H7 (cell line): ENCODE measurements at regions not wholly inside any gene's neighbourhood (a gene's known extent, or its start where the extent isn't known, plus 50 kb on each side); places are given as distances from the start of the nearest gene placed in this dataset.
A peak's percentile ranks its signal among the peaks of the same experiment; 100 is the strongest.

Source experiments
- DNase-seq: peaks from one replicate; pipeline ENCODE4 v3.0.0; 2012
- H3K27me3 ChIP-seq: 2 replicates; pipeline ENCODE4 v1.6.0; 2011; ENCODE audit warnings: mild to moderate bottlenecking, low read length; ENCODE audit not compliant: control insufficient read depth, insufficient read depth
- H3K36me3 ChIP-seq: replicated peaks from 2 replicates; pipeline ENCODE4 v1.5.1; 2011; ENCODE audit warnings: low read length; ENCODE audit not compliant: control insufficient read depth, insufficient read depth
- H3K4me3 ChIP-seq: 2 replicates; pipeline ENCODE4 v1.5.1; 2011; ENCODE audit warnings: low read depth, mild to moderate bottlenecking, control low read depth, low read length, moderate library complexity; ENCODE audit not compliant: insufficient read depth

- Histone ChIP-seq H3K4me3 (no peak overlapping the region), H3K27me3 (no peaks in the 10 kb centered on the region), H3K36me3 (no peaks in the 10 kb centered on the region)
- no peak for DNase-seq
These were observed 356.5 kb upstream of the SOX5 start for GRCh38 chr12:24306001-24306400.

DNA sequence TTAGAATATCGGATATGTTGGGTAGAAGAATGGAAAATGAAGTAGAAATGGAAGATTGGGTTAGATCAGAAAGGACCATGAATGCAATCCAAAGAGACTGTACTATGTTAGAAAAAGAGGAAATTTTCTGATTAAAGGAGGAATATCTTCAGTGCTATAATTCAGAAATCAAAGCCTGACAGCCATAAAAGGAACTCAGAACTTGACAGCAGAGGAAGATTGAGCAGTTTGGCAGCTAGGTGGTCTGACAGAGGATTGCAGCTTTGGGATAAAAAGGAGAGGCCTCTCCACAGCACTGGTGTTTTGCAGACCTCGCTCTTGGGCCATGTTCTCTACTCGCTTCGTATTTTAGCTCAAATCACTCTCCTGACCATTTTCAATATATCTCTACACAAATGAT is 354.8 kb upstream of the SOX5 start:
- no peak for DNase-seq
- H3K36me3 ChIP-seq, result no peaks in the 10 kb centered on the region
- no peaks in the 10 kb centered on the region for H3K27me3 ChIP-seq
- no peak overlapping the region for H3K4me3 ChIP-seq

DNA sequence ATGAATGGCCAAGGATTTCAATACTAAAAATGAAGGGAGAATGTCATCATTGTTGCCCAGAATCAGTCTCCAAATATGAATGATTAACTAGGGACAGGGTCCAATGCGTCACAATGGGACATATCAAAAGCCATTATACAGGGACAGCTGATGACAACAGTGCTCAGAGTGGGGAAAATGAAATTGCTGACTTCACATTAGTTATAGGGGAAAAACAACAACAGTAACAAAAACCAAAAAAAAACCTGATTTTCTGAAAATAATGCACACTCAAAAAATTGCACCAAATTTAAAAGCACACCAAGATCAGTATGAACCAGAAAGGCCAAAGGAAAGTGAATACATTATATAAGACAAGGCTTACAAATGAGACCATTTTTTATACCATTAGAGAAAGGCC is 353.2 kb upstream of the SOX5 start:
- H3K4me3 ChIP-seq, result no peak overlapping the region
- no peak for DNase-seq
- no peaks in the 10 kb centered on the region for H3K27me3 ChIP-seq
- H3K36me3 ChIP-seq, result no peaks in the 10 kb centered on the region

- no peak for DNase-seq
These were observed 348.0 kb upstream of the SOX5 start for GRCh38 chr12:24297516-24297915.

GRCh38 chr12:24293549-24293948 is 344.1 kb upstream of the SOX5 start:
- H3K36me3 ChIP-seq, result no peaks in the 10 kb centered on the region
- DNase-seq, result no peak
- H3K27me3 ChIP-seq, result no peaks in the 10 kb centered on the region
- H3K4me3 ChIP-seq, result no peak overlapping the region

More at GRCh38 chr12:24297516-24297915, 348.0 kb upstream of the SOX5 start:
- H3K4me3 ChIP-seq, result no peak overlapping the region
- no peaks in the 10 kb centered on the region for H3K36me3 ChIP-seq
- no peaks in the 10 kb centered on the region for H3K27me3 ChIP-seq

- H3K27me3 ChIP-seq, result no peaks in the 10 kb centered on the region
- DNase-seq, result no peak
- no peak overlapping the region for H3K4me3 ChIP-seq
- H3K36me3 ChIP-seq, result no peaks in the 10 kb centered on the region
These were observed 338.5 kb upstream of the SOX5 start for GRCh38 chr12:24287963-24288362.

- H3K27me3 ChIP-seq, result no peaks in the 10 kb centered on the region
- H3K4me3 ChIP-seq, result no peak overlapping the region
- no peak for DNase-seq
- H3K36me3 ChIP-seq, result no peaks in the 10 kb centered on the region
These were observed 336.0 kb upstream of the SOX5 start for GRCh38 chr12:24285448-24285847.

GRCh38 chr12:24281341-24281740 is 331.9 kb upstream of the SOX5 start:
- H3K4me3 ChIP-seq, result no peak overlapping the region
- H3K36me3 ChIP-seq, result no peaks in the 10 kb centered on the region
- no peaks in the 10 kb centered on the region for H3K27me3 ChIP-seq
- DNase-seq, result no peak

DNA sequence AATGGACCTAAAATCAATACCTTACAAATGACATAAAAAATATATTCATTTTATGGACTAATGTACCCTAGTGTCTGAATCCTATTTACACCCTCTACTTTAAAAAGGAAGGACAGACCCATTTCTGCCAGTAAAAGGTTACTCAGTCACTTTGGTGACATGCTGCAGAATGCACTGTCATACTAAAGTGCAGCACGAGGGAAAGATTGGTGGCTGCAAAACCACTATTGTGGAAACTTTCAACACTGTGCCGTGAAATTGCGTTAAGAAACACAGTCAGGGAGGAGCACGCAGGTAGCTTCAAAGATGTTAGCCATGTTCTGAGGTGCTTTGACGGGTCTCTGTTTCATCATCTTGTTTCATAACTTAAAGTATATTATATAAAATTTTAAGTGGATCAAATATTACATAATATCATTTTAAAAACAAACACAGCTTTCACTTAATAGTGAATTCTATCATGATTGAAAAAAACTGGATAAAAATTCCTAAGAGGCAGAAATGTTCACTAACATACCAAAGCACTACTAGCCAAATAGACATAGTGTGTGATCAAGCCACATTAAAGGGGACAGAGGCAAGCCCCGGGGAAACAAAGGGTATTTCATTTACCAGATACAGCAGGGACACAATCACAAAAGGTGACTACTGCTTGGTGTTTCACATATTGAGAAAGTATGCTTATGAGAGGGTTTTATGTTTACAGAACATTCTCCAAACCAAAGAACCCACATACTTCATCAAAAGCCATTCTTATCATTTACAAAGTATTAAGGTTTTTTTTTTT is 330.8 kb upstream of the SOX5 start:
- DNase-seq, result no peak
- Histone ChIP-seq H3K36me3 (no peaks in the 10 kb centered on the region), H3K27me3 (no peaks in the 10 kb centered on the region), H3K4me3 (no peak overlapping the region)

DNA sequence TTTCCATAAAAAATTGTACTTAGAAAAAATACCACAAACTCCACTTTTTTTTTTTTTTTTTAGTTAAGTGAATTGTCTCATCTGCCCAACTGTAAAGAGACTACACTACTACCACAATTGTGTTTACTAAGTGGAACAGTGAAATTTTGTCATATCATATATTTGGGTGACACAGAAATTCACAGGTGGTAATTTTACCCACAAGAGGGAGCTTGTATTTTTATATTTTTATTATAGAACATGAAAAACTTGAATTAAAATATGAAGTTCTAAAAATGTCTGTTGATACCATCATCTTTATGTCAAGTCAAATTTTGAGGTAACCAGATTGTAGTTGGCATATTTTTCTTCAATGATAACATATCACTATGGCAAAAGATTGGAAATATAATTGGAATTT is 329.4 kb upstream of the SOX5 start:
- H3K27me3 ChIP-seq, result no peaks in the 10 kb centered on the region
- H3K4me3 ChIP-seq, result no peak overlapping the region
- no peaks in the 10 kb centered on the region for H3K36me3 ChIP-seq
- DNase-seq, result no peak

- Histone ChIP-seq H3K36me3 (no peaks in the 10 kb centered on the region), H3K4me3 (no peak overlapping the region), H3K27me3 (no peaks in the 10 kb centered on the region)
- DNase-seq, result no peak
These were observed 321.5 kb upstream of the SOX5 start for GRCh38 chr12:24270965-24271364.

GRCh38 chr12:24270464-24270863 is 321.0 kb upstream of the SOX5 start:
- no peak overlapping the region for H3K4me3 ChIP-seq
- no peaks in the 10 kb centered on the region for H3K36me3 ChIP-seq
- H3K27me3 ChIP-seq, result no peaks in the 10 kb centered on the region
- no peak for DNase-seq

DNA sequence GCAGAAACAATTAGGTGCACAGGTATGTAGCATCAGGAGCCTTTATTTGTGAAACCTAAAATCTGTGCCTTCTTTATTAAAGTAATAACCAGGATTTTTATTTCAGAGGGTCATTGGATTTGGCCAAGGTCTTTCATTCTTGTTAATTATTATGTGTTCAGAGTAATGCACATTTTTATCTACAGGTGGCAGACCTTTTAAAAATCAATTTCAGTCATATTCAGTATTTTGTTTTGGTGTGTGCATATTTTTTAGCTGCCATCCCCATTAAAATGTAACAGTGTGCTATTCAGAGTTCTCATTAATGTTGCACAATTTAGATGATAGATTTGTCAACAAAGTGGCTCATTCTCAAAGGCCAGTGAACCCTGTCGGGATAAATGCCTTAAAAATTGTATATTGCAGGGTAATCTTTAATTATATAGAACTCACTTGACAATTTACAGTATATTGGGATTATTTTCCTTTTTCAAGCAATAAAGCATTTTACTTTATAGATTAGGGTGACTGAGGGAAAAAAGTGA is 319.3 kb upstream of the SOX5 start:
- no peaks in the 10 kb centered on the region for H3K36me3 ChIP-seq
- no peak overlapping the region for H3K4me3 ChIP-seq
- no peak for DNase-seq
- no peaks in the 10 kb centered on the region for H3K27me3 ChIP-seq

GRCh38 chr12:24266982-24267381 is 317.5 kb upstream of the SOX5 start:
- Histone ChIP-seq H3K27me3 (no peaks in the 10 kb centered on the region), H3K4me3 (no peak overlapping the region), H3K36me3 (no peaks in the 10 kb centered on the region)
- DNase-seq, result no peak

- Histone ChIP-seq H3K27me3 (no peaks in the 10 kb centered on the region), H3K4me3 (no peak overlapping the region), H3K36me3 (no peaks in the 10 kb centered on the region)
- DNase-seq, result peak; percentile 16
These were observed 307.2 kb upstream of the SOX5 start for GRCh38 chr12:24256684-24257083.
